ENCODE measurements at regions not wholly inside any gene's neighbourhood (a gene's known extent, or its start where the extent isn't known, plus 50 kb on each side); places are given as distances from the start of the nearest gene placed in this dataset.

DNA sequence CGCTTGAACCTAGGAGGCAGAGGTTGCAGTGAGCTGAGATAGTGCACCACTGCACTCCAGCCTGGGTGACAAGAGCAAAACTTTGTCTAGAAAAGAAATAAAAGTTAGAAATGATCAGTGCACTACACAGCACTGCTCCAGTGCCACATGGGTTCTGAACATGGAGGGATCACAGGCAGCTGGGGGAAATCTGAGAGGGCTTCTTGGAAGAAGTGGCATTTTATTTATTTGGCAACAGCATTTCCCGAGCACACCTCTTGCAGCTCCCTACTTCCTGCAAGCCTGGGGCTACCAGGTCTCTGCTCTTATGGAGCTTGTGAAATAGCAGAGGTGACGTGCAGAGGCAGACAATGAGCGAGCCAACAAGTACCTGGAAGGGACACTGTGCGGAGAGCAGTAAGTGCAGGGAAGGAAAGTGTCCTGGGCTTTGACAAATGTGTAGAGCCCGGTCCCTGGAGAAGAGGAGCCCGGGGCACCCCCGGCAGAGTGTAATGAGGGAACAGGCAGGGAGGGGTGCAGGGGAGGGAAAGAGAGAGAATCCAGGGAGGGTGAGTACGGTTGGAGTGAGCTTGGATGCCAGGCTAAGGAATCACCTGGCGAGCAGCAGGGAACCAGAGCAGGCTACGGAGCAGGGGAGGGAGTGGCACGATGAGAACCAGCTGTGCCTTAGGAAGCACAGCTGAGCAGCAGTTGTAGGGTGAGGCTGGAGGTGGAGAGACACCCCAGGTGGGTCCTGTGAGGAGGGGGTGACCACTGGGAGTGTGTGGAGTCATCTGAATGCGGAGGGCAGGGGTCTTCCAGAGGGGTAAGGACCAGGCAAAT, 104.6 kb upstream of the CTBP2 start:
- peak overlapping the region; percentile 54 for H3K4me2 ChIP-seq (ENCODE audit: control insufficient read depth, extremely low read depth, insufficient read depth, low read depth, low read length)
- no peaks in the 10 kb centered on the region for H3K27me3 ChIP-seq (ENCODE audit: control insufficient read depth, extremely low read depth, insufficient read depth, low read length)
- H3K79me2 ChIP-seq (ENCODE audit: control insufficient read depth, insufficient read depth, low read length) = no peaks in the 10 kb centered on the region
- dilution Hi-C loops (cut with MboI; ENCODE audit: extremely low pct_ligation_motif_present, low sequenced_read_pairs) = no loop called here
- H3K9me3 ChIP-seq (ENCODE audit: control insufficient read depth, low read depth, low read length) = no peaks in the 10 kb centered on the region
- peak overlapping the region; percentile 47 for H3K9ac ChIP-seq (ENCODE audit: control insufficient read depth, extremely low read depth, insufficient read depth, low read length)
- FAIRE-seq = peak; percentile 99
- H3K4me3 ChIP-seq (ENCODE audit: control insufficient read depth in 2 of 3, extremely low read depth in 1 of 3, insufficient read depth in 2 of 3, low read depth in 1 of 3, low read length in 3 of 3) = peak overlapping the region in 1 of 3 experiments; percentile 34
- H3K9me1 ChIP-seq (ENCODE audit: control insufficient read depth, extremely low read depth, insufficient read depth, low read length) = no peaks in the 10 kb centered on the region
- TF ChIP-seq CTCF (optimal IDR thresholded peaks at IDR 0.05 in 1 of 3, IDR thresholded peaks at IDR 0.05 in 1 of 3, conservative IDR thresholded peaks at IDR 0.05 in 1 of 3; ENCODE audit: extremely low read depth in 1 of 3, insufficient read depth in 2 of 3, low read length in 3 of 3) = no peak
- TF ChIP-seq EZH2 (IDR thresholded peaks at IDR 0.05; ENCODE audit: low read length) = no peak
- H3K27ac ChIP-seq (ENCODE audit: control insufficient read depth, insufficient read depth, low read length) = peak overlapping the region; percentile 59
- no peaks in the 10 kb centered on the region for H3K36me3 ChIP-seq (ENCODE audit: control insufficient read depth in 2 of 2, extremely low read depth in 1 of 2, insufficient read depth in 2 of 2, low read length in 2 of 2)
- peak; percentile 78 for DNase-seq (ENCODE audit: low read depth, low spot score)
- peak overlapping the region; percentile 37 for H2AFZ ChIP-seq (ENCODE audit: control insufficient read depth, low read length)
- peaks cover 47% of the 10 kb centered on the region for H3K4me1 ChIP-seq (ENCODE audit: control insufficient read depth, extremely low read depth, insufficient read depth, low read length)
- no peaks in the 10 kb centered on the region for H4K20me1 ChIP-seq (ENCODE audit: control insufficient read depth, extremely low read depth, insufficient read depth, low read length)

DNA sequence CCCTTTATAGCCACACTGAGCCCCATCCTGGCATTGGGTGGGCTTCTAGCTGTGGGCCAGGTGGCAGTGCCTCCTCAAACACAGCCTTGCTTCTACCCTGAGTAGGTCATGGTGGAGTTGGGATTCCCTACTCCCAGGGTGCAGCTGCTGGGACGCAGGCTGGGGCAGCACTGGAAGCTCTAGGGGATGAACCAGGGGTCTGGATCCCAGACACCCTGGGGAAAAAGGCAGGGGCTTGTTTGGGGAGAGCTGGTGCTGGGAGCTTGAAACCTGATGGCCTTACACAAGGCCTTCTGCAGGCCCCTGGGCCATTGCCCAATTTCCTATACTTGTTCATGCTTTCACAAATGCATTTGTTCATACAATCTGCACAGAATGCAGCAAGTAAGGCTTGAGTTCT, 103.7 kb upstream of the CTBP2 start:
- Histone ChIP-seq H3K9me3 (ENCODE audit: control insufficient read depth, low read depth, low read length) (no peaks in the 10 kb centered on the region), H3K9me1 (ENCODE audit: control insufficient read depth, extremely low read depth, insufficient read depth, low read length) (no peaks in the 10 kb centered on the region), H3K4me3 (ENCODE audit: control insufficient read depth in 2 of 3, extremely low read depth in 1 of 3, insufficient read depth in 2 of 3, low read depth in 1 of 3, low read length in 3 of 3) (no peak overlapping the region), H3K79me2 (ENCODE audit: control insufficient read depth, insufficient read depth, low read length) (no peaks in the 10 kb centered on the region), H4K20me1 (ENCODE audit: control insufficient read depth, extremely low read depth, insufficient read depth, low read length) (no peaks in the 10 kb centered on the region), H3K27me3 (ENCODE audit: control insufficient read depth, extremely low read depth, insufficient read depth, low read length) (no peaks in the 10 kb centered on the region), H3K9ac (ENCODE audit: control insufficient read depth, extremely low read depth, insufficient read depth, low read length) (peak overlapping the region; percentile 51), H2AFZ (ENCODE audit: control insufficient read depth, low read length) (no peak overlapping the region), H3K36me3 (ENCODE audit: control insufficient read depth in 2 of 2, extremely low read depth in 1 of 2, insufficient read depth in 2 of 2, low read length in 2 of 2) (no peaks in the 10 kb centered on the region), H3K4me2 (ENCODE audit: control insufficient read depth, extremely low read depth, insufficient read depth, low read depth, low read length) (peak overlapping the region; percentile 55), H3K27ac (ENCODE audit: control insufficient read depth, insufficient read depth, low read length) (peak overlapping the region; percentile 75), H3K4me1 (ENCODE audit: control insufficient read depth, extremely low read depth, insufficient read depth, low read length) (peaks cover 40% of the 10 kb centered on the region)
- TF ChIP-seq EZH2 (IDR thresholded peaks at IDR 0.05; ENCODE audit: low read length) (no peak), CTCF (optimal IDR thresholded peaks at IDR 0.05 in 1 of 3, IDR thresholded peaks at IDR 0.05 in 1 of 3, conservative IDR thresholded peaks at IDR 0.05 in 1 of 3; ENCODE audit: extremely low read depth in 1 of 3, insufficient read depth in 2 of 3, low read length in 3 of 3) (no peak)
- FAIRE-seq (no peak), DNase-seq (ENCODE audit: low read depth, low spot score) (no peak)
- dilution Hi-C loops (cut with MboI; ENCODE audit: extremely low pct_ligation_motif_present, low sequenced_read_pairs) = no loop called here

Measured in keratinocyte (primary cell).